Mammary epithelial cell (primary cell): ENCODE measurements at regions not wholly inside any gene's neighbourhood (a gene's known extent, or its start where the extent isn't known, plus 50 kb on each side); places are given as distances from the start of the nearest gene placed in this dataset.
"Not testable (repeated sequence)": the region's sequence is repeated elsewhere in the genome, so short reads cannot be mapped to it uniquely, and the experiment has no call there.

Experiments used
- CTCF ChIP-seq, 2 donors: IDR thresholded peaks in 1 of 2; conservative IDR thresholded peaks in 1 of 2; 2 replicates each; pipeline ENCODE4 v1.5.1; 2011 to 2012; ENCODE audit warnings: inconsistent platforms in 2 of 2, low read length in 2 of 2, mild to moderate bottlenecking in 2 of 2, control low read depth in 1 of 2, low read depth in 1 of 2; ENCODE audit not compliant: insufficient read depth in 1 of 2; ENCODE audit errors: extremely low read depth in 1 of 2
- EZH2 ChIP-seq: IDR thresholded peaks from 2 replicates; pipeline ENCODE4 v1.6.1; 2012; ENCODE audit warnings: low read length, inconsistent platforms, borderline replicate concordance

DNA sequence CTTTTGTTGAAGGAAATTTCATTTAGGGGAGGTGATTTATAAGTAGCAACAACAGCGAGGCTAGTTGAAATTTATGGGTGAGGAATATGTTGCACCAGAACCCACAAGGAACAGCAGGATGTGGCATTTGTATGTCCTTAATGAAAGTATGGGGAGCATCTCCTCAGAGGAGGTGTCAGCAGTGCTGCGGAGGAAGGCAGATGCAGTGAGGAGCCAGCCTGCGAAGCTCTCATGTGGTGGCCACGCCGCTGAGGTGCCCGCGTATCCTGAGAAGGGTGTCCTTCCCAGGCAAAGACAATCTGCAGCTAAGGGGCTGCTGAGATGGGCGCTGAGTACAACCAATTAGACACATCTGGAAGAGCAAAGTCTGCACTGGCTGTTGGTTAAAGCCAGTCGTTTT is 60.8 kb downstream of the OR4M2 start:
- TF ChIP-seq CTCF (conservative IDR thresholded peaks at IDR 0.05 in 1 of 2, IDR thresholded peaks at IDR 0.05 in 1 of 2; ENCODE audit: extremely low read depth in 1 of 2, insufficient read depth in 1 of 2, low read depth in 1 of 2, low read length in 2 of 2); EZH2: not testable (repeated sequence)
